H1 (cell line): ENCODE measurements at regions not wholly inside any gene's neighbourhood (a gene's known extent, or its start where the extent isn't known, plus 50 kb on each side); places are given as distances from the start of the nearest gene placed in this dataset.

Experiments used
- CTCF ChIA-PET: fragments of 300-600 bp; sonication (Branson Sonifier 250); formaldehyde crosslinking; loops from one replicate; lab custom pipeline; 2021; ENCODE audit not compliant: partially characterized antibody; lab: Charles Lee
- POLR2A ChIA-PET: fragments of 300-600 bp; sonication (Branson Sonifier 250); formaldehyde crosslinking; loops from one replicate; lab custom pipeline; 2021; ENCODE audit warnings: inconsistent platforms; ENCODE audit not compliant: partially characterized antibody; lab: Charles Lee
- DNase-seq, 2 experiments: peaks; one replicate each; pipeline versions ENCODE4 v3.0.0 to v3.0.0-alpha.2; 2010 to 2022; ENCODE audit warnings: low spot score in 2 of 2, low read depth in 1 of 2, mixed read lengths in 1 of 2
- FAIRE-seq: peaks from 2 replicates; lab custom pipeline; 2011; peaks lifted over from hg19 to GRCh38; lab: Jason Lieb, UNC
- H2AFZ ChIP-seq: 2 replicates; pipeline ENCODE4 v1.8.1; 2012; ENCODE audit warnings: low read length, inconsistent platforms
- H2AK5ac ChIP-seq: 2 replicates; pipeline ENCODE4 v1.6.1; 2013; ENCODE audit warnings: low read depth, low read length
- H2BK120ac ChIP-seq: replicated peaks from 2 replicates; pipeline ENCODE3; 2013; ENCODE audit warnings: low read depth, low read length, inconsistent platforms
- H2BK12ac ChIP-seq: 2 replicates; pipeline ENCODE4 v1.6.1; 2013; ENCODE audit warnings: low read depth, low read length
- H2BK15ac ChIP-seq: 2 replicates; pipeline ENCODE4 v1.6.1; 2013; ENCODE audit warnings: low read length
- H2BK20ac ChIP-seq: 2 replicates; pipeline ENCODE4 v1.6.1; 2013; ENCODE audit warnings: low read length
- H2BK5ac ChIP-seq: 2 replicates; pipeline ENCODE4 v1.6.1; 2013; ENCODE audit warnings: low read depth, low read length
- H3K14ac ChIP-seq: 2 replicates; pipeline ENCODE4 v1.6.1; 2013; ENCODE audit warnings: inconsistent platforms; ENCODE audit not compliant: insufficient read length
- H3K18ac ChIP-seq: 2 replicates; pipeline ENCODE4 v1.6.1; 2013; ENCODE audit warnings: low read length; ENCODE audit errors: extremely low read depth
- H3K23ac ChIP-seq: 2 replicates; pipeline ENCODE4 v1.6.1; 2013; ENCODE audit warnings: inconsistent platforms; ENCODE audit not compliant: insufficient read length
- H3K23me2 ChIP-seq: 2 replicates; pipeline ENCODE4 v1.6.1; 2013; ENCODE audit warnings: low read depth, low read length
- H3K27ac ChIP-seq: 2 replicates; pipeline ENCODE4 v1.6.1; 2011; ENCODE audit warnings: low read depth, low read length, inconsistent platforms
- H3K27me3 ChIP-seq, 4 experiments: replicated peaks in 1 of 4; 1 replicate in 1 of 4; 2 replicates in 3 of 4; pipeline versions ENCODE4 v1.6.1 to v1.8.1; 2011 to 2013; ENCODE audit warnings: low read length in 3 of 4, mild to moderate bottlenecking in 3 of 4, inconsistent platforms in 2 of 4, mixed read lengths in 2 of 4, moderate library complexity in 1 of 4; ENCODE audit not compliant: control insufficient read depth in 3 of 4, insufficient read depth in 3 of 4; ENCODE audit errors: extremely low read depth in 1 of 4
- H3K36me3 ChIP-seq, 4 experiments: 2 replicates each; pipeline versions ENCODE4 v1.6.1 to v1.8.1; 2011 to 2013; ENCODE audit warnings: mild to moderate bottlenecking in 4 of 4, low read length in 3 of 4, moderate library complexity in 2 of 4, control low read depth in 1 of 4, inconsistent platforms in 1 of 4; ENCODE audit not compliant: insufficient read depth in 4 of 4, control insufficient read depth in 2 of 4
- H3K4ac ChIP-seq: replicated peaks from 2 replicates; pipeline ENCODE3; 2013; ENCODE audit warnings: low read length, low read depth, mixed read lengths, inconsistent platforms; ENCODE audit not compliant: insufficient read length
- H3K4me1 ChIP-seq, 4 experiments: replicated peaks in 1 of 4; 1 replicate in 1 of 4; 2 replicates in 3 of 4; pipeline versions ENCODE4 v1.6.1 to v1.8.1; 2011 to 2013; ENCODE audit warnings: low read length in 3 of 4, inconsistent platforms in 2 of 4, mixed read lengths in 1 of 4; ENCODE audit not compliant: insufficient read depth in 4 of 4, control insufficient read depth in 3 of 4
- H3K4me2 ChIP-seq, 2 experiments: 2 replicates each; pipeline versions ENCODE4 v1.6.1 to v1.8.1; 2011 to 2013; ENCODE audit warnings: low read depth in 2 of 2, low read length in 2 of 2, control low read depth in 1 of 2, inconsistent platforms in 1 of 2, mild to moderate bottlenecking in 1 of 2; ENCODE audit not compliant: insufficient read depth in 1 of 2
- H3K4me3 ChIP-seq, 4 experiments: fragments of 200-600, 300-600 bp in 1 of 4; sonication (generic), shearing (Covaris generic), sonication (Bioruptor Twin) in 1 of 4; 2 replicates each; pipeline versions ENCODE4 v1.5.1 to v1.8.1; 2011 to 2016; ENCODE audit warnings: low read length in 4 of 4, low read depth in 3 of 4, control low read depth in 2 of 4, inconsistent platforms in 2 of 4, mild to moderate bottlenecking in 2 of 4, mixed read lengths in 1 of 4, moderate library complexity in 1 of 4; ENCODE audit not compliant: insufficient read depth in 2 of 4; ENCODE audit errors: extremely low read depth in 1 of 4
- H3K56ac ChIP-seq: replicated peaks from 2 replicates; pipeline ENCODE3; 2013; ENCODE audit warnings: low read depth, mild to moderate bottlenecking, mixed read lengths, low read length, inconsistent platforms; ENCODE audit not compliant: insufficient read length
- H3K79me1 ChIP-seq: 2 replicates; pipeline ENCODE4 v1.6.1; 2013; ENCODE audit warnings: low read depth, low read length, control low read depth
- H3K79me2 ChIP-seq, 2 experiments: 2 replicates each; pipeline versions ENCODE4 v1.6.1 to v1.8.1; 2012 to 2013; ENCODE audit warnings: low read length in 2 of 2, mild to moderate bottlenecking in 2 of 2, inconsistent platforms in 1 of 2; ENCODE audit not compliant: insufficient read depth in 2 of 2, control insufficient read depth in 1 of 2
- H3K9ac ChIP-seq, 4 experiments: replicated peaks in 1 of 4; 1 replicate in 1 of 4; 2 replicates in 3 of 4; pipeline versions ENCODE4 v1.6.1 to v1.8.1; 2011 to 2013; ENCODE audit warnings: low read depth in 3 of 4, low read length in 3 of 4, control low read depth in 2 of 4, mild to moderate bottlenecking in 2 of 4, moderate library complexity in 2 of 4, inconsistent platforms in 1 of 4; ENCODE audit errors: extremely low read depth in 1 of 4
- H3K9me3 ChIP-seq, 2 experiments: 2 replicates each; pipeline versions ENCODE4 v1.6.1 to v1.8.1; 2012 to 2013; ENCODE audit warnings: mild to moderate bottlenecking in 2 of 2, moderate library complexity in 2 of 2, control low read depth in 1 of 2, inconsistent platforms in 1 of 2, low read depth in 1 of 2, low read length in 1 of 2, mixed read lengths in 1 of 2; ENCODE audit not compliant: insufficient read depth in 2 of 2
- H4K20me1 ChIP-seq, 2 experiments: replicated peaks in 1 of 2; 2 replicates each; pipeline versions ENCODE3 to v1.8.1; 2011 to 2013; ENCODE audit warnings: inconsistent platforms in 2 of 2, low read length in 2 of 2, mild to moderate bottlenecking in 1 of 2; ENCODE audit not compliant: insufficient read depth in 2 of 2, control insufficient read depth in 1 of 2
- H4K5ac ChIP-seq: 2 replicates; pipeline ENCODE4 v1.6.1; 2013; ENCODE audit warnings: low read length, low read depth, mixed read lengths, inconsistent platforms; ENCODE audit not compliant: insufficient read length
- H4K8ac ChIP-seq: 2 replicates; pipeline ENCODE4 v1.8.0; 2013; ENCODE audit warnings: mild to moderate bottlenecking, moderate library complexity, low read length, inconsistent platforms; ENCODE audit not compliant: insufficient read depth; ENCODE audit errors: extremely low read depth
- H4K91ac ChIP-seq: replicated peaks from 2 replicates; pipeline ENCODE3; 2013; ENCODE audit warnings: low read length, mixed read lengths, inconsistent platforms; ENCODE audit not compliant: insufficient read length
- ATF3 ChIP-seq: IDR thresholded peaks from 2 replicates; pipeline ENCODE4 v1.6.1; 2011; ENCODE audit warnings: low read depth, mild to moderate bottlenecking, low read length; ENCODE audit not compliant: insufficient read depth
- KDM4A ChIP-seq: IDR thresholded peaks from one replicate; pipeline ENCODE4 v1.7.1; 2012; ENCODE audit warnings: low read depth, mild to moderate bottlenecking, moderate library complexity, low read length, inconsistent platforms; ENCODE audit not compliant: severe bottlenecking
- KDM5A ChIP-seq: fragments of 200-600 bp; IDR thresholded peaks from 2 replicates; pipeline ENCODE4 v1.7.1; 2012; ENCODE audit warnings: mild to moderate bottlenecking, low read length, inconsistent platforms, mixed read lengths
- SP1 ChIP-seq: IDR thresholded peaks from 2 replicates; pipeline ENCODE4 v1.6.1; 2011; ENCODE audit warnings: low read depth, low read length
- WGBS, 2 experiments: shearing (Covaris generic) in 1 of 2; methylation state at CpG; one replicate each; pipeline versions ENCODE4 v1.1.6 to v1.1.7; 2013 to 2015; ENCODE audit warnings: low lambda C conversion rate in 2 of 2, mixed read lengths in 2 of 2, inconsistent platforms in 1 of 2, low coverage in 1 of 2, missing lambda C conversion rate in 1 of 2; ENCODE audit not compliant: insufficient replicate concordance in 2 of 2, insufficient coverage in 1 of 2, insufficient read length in 1 of 2; ENCODE audit errors: extremely low coverage in 1 of 2, missing lambda C conversion rate in 1 of 2; 5-methylcytosine and 5-hydroxymethylcytosine counted together

GRCh38 chr1:4306559-4307467, 347.6 kb upstream of the AJAP1 start:
- Histone ChIP-seq H3K14ac (no peak overlapping the region), H2BK20ac (no peak overlapping the region), H3K18ac (no peak overlapping the region), H2BK12ac (no peak overlapping the region), H3K4me3 (no peak overlapping the region), H2AK5ac (no peak overlapping the region), H3K79me2 (no peaks in the 10 kb centered on the region), H3K23me2 (peaks cover 3% of the 10 kb centered on the region; the same call in 1 of the 2 replicates), H3K23ac (no peak overlapping the region), H3K27ac (no peak overlapping the region), H2BK120ac (no peak overlapping the region), H3K9ac (no peak overlapping the region), H3K27me3 (no peaks in the 10 kb centered on the region; a peak in 1 of 7 replicates), H3K4me2 (no peak overlapping the region), H3K4ac (no peak overlapping the region), H4K5ac (no peak overlapping the region), H4K91ac (no peak overlapping the region), H3K79me1 (no peaks in the 10 kb centered on the region), H3K9me3 (peaks cover 36 to 81% of the 10 kb centered on the region in 2 experiments; a peak in 3 of 4 replicates), H2BK15ac (no peak overlapping the region), H3K36me3 (no peaks in the 10 kb centered on the region), H4K20me1 (no peaks in the 10 kb centered on the region), H3K4me1 (no peaks in the 10 kb centered on the region), H2BK5ac (no peak overlapping the region), H3K56ac (no peak overlapping the region), H2AFZ (no peak overlapping the region), H4K8ac (no peak overlapping the region)
- FAIRE-seq = no peak
- POLR2A ChIA-PET = no interaction called here
- 78% methylated on average over 8 of the region's 8 CpGs; no CpG with 5 or more reads in 1 of the 2 experiments for WGBS, 2 experiments
- no peak for TF ChIP-seq SP1
- no peak for TF ChIP-seq KDM5A
- TF ChIP-seq ATF3 = no peak
- no peak for TF ChIP-seq KDM4A
- CTCF ChIA-PET = interaction anchor here (0.5 to 1.1 kb wide), 2 partner anchors 13 to 358 kb away, joined by 3 read pairs; no protein-coding TSS in a partner anchor
- DNase-seq = no peak
